Fibroblast of upper back skin (primary cell): ENCODE measurements at regions not wholly inside any gene's neighbourhood (a gene's known extent, or its start where the extent isn't known, plus 50 kb on each side); places are given as distances from the start of the nearest gene placed in this dataset.
A peak's percentile ranks its signal among the peaks of the same experiment; 100 is the strongest.
"Not testable (repeated sequence)": the region's sequence is repeated elsewhere in the genome, so short reads cannot be mapped to it uniquely, and the experiment has no call there.

Experiments used
- DNase-seq: peaks from one replicate; pipeline ENCODE4 v3.0.0-alpha.2; 2013

DNA sequence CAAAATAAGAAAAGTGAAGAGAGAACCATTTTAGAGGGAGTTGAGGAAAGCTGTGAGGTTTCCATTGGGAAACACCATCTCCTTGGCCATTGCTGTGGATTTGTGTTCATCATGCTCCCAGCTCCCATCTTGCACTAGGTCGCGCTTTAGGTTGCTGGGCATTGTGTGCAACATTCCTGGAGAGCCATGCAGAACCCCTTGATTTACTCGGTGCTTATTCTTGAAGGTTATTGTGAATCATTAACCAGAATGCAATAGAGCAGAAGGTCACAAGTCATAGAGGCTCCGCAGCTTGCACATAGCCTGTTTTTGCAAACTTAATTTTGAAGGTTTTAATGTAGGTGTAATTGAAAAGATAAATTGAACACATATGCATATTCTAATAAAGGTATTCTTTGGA, 239.2 kb upstream of the IL12A start:
- DNase-seq, result no peak

DNA sequence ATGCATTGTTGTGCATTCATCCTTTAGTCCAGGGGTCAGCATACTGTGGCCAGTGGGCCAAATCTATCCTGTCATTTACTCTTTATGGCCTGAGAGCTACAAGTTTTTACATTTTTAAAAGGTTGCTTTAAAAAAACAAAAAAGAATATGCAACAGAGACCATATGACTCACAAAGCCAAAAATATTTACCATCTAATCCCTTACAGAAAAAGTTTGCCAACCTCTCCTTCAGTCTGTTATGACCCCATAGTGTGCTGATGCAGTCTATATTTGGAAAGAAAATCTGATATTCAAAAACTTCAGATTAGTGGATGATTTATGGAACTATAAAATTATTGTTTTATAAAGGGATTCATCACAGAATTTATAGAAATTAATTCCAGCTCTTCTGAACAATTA, 237.5 kb upstream of the IL12A start:
- DNase-seq, result peak; percentile 67

DNA sequence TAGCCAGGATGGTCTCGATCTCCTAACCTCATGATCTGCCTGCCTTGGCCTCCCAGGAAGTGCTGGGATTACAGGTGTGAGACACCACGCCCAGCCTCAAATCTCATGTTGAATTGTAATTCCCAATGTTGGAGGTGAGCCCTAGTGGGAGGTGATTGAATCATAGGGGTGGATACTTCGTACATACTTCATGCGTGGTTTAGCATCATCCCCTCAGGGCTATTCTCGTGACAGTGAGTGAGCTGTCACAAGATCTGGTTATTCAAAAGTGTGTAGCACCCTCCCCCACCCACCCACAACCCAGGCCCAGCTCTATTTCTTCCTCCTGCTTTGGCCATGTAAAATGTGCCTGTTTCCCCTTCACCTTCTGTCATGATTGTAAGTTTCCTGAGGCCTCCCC, 236.9 kb upstream of the IL12A start:
- DNase-seq, result no peak

DNA sequence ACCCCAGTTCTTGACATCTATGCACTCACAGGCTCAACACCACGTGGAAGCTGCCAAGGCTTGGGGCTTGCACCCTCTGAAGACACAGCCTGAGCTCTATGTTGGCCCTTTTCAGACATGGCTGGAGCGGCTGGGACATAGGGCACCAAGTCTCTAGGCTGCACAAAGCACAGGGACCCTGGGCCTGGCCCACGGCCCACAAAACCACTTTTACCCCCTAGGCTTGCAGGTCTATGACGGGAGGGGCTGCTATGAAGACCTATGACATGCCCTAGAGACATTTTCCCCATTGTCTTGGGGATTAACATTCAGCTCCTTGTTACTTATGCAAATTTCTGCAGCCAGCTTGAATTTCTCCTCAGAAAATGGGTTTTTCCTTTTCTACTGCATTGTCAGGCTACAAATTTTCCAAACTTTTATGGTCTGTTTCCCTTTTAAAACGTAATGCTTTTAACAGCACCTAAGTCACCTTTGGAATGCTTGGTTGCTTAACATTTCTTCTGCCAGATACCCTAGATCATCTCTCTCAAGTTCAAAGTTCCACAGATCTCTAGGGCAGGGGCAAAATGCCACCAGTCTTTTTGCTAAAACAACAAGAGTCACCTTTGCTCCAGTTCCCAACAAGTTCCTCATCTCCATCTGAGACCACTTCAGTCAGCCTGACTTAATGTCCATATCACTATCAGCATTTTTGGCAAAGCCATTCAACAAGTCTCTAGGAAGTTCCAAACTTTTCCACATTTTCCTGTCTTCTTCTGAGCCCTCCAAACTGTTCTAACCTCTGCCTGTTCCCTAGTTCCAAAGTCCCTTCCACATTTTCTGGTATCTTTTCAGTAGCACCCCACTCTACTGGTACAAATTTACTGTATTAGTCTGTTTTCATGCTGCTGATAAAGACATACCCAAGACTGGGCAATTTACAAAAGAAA, 232.1 kb upstream of the IL12A start:
- DNase-seq, result not testable (repeated sequence)

DNA sequence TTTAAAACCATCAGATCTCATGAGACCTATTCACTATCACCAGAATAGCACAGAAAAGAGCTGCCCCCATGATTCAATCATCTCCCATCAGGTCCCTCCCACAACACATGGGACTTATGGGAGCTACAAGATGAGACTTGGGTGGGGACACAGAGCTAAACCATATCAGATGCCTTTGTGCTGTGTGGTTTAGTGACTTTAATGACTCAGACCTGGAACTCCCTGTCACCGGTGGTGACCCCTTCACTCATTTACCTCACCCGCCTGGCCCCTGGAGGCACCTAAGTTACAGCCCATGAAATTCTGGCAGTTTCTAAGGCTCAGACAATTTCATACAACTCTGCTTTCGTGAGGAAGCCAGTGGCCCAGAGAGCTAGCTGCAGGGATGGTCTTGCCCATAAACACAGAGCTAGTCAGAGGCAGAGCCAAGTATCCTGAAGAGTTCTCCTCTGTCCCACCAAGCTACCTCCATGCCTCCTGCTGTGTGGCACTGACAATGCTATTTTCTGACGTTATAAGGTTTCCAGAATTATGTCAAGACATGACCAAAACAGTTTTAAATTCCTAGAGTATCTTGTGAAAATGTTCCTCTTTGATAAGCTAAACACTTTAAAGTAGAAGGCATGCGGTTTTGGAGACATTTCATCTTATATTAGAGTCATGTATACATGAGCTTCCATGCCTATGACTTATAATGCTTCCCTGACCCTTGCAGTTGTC, 231.1 kb upstream of the IL12A start:
- no peak for DNase-seq

DNA sequence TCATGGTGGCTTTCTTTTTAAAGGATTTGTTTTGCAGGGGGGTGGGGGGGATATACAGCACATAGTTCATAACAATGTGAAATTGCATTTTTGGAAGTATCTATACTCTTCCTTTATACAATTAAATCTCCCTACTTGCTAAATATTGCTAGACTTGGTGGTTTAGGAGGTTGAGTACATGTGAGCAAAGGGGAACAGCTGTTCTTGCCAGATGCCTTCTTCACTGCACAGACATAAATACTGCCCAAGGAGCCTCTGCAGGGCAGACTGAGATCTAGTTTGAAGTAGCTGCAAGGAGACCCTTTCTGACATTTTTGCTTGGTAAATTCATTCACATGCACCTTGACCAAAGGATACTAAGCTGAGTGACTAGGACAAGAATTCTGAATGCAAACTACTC, 228.6 kb upstream of the IL12A start:
- DNase-seq, result no peak

DNA sequence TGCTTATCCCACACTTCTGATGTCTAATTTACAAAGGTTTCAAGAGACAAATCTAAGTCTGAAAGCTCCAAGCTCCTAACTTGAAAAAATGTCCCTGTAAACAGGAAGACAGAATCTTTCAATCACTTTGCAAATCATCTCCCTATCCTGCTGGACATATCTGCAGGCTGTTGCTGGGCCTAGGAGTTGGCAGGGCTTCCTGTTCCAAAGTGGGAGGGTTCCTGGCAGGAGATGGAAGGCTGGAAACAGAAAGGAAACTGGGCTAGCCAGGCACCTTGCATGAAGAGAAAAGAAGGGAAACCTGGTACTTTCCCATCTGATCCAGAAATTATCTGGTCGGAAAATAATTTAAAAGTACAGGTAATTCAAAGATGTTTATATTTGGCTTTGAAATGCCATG, 227.3 kb upstream of the IL12A start:
- DNase-seq, result peak; percentile 41

DNA sequence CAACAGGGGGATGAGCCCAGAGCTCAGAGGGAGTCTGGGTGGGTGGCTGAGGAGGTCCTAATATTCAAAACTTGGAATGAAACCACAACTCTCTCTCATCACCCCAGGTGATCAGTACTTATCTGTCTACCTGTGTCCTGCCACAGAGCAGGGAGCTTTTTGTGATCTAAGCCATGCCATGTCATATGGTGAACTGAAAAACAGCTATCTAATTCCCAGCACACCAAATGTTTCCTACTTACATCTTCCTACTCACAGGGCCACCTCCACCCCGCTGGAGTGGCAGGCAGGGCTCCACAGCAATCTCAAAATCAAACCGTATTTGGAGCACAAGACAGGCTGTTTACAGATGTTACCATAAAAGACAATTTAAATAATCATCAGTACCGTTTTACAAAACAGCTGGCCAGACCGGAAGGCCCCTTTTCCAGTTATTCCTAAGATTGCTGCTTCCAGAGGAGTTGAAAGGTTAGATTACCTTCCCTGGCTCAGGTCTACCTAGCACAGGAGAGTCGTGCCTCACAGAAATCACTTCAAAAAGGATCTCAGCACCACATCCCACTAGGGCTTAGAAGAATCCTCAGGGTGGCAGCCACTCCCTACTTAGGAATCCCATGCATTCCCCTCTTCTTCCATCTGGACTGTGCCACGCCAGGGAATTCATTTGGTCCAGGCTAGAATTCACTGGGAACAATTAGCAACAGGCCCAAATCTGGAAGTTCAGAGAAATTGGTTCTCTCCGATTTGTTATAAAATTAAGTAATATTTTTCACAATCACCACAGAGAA, 226.6 kb upstream of the IL12A start:
- DNase-seq, result peak; percentile 55

DNA sequence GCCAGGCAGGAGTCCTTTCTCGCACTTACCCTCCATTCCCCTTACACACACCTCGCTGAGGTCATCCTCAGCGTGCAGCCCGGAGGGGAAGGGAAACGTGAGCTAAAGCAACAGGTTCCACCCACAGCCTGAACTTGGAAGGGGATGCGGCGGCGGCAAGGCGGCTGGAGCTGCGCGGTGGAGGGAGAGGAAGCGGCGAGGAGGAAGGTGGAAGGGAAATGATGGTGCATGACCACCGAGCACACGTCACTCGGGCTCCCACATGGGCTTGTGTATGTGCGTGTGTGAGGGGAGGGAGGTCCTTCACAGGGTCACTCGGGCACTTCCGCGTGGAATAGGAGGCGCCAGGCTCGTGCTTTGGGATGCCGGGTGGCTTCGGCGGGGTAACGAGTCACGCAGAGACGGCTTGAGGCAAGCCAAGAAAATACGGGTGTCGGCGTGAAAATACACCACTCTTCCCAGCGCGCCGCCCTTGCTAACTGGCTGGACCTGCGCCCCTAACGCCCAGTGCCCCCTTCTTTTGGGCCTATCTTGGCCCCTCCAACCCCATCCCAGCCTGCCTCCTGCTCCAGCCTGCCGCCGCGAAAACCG, 225.5 kb upstream of the IL12A start:
- peak; percentile 80 for DNase-seq

DNA sequence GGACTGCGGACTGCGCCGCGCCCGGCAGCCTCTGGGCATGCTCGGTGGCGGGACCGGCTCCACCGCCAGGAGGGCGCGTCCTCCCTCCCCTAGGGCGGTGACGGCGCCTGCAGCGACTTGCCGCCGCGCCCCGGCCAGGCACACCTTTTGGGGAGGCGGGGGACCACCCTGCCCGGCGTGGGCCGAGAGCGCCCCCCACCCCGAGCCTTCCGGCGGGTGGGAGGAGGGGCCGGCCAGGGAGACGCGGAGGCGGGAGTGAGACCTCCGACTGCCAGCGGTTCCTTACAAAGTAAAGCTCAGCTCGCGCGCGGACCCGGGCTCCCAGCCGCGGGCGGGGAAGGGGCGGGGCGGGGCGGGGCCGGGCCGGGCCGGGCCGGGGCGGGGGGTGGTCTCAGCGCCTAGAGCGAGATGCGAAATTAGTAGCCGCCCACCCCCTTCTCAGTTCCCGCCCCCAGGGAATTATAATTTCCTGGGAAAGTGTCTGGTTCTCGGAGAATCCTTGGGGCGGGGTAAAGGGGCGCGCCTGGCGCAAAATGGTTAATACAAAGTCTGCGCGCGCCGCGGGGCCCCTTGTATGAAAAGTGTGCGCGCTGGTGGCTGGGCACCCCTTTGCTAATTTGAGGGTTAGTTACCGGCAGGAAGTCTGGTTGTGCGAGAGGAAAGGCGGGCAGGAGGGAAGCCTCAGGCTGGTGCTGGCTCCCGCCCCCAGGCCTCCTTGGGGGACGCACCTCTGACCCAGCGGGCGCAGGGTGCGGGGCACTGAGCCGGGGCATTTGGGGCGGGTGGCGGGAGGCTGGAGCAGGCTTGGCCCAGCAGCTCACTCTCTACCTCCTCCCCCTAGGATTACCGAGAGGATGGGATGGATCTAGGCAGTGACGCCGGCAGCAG, 224.8 kb upstream of the IL12A start:
- DNase-seq, result peak; percentile 94

DNA sequence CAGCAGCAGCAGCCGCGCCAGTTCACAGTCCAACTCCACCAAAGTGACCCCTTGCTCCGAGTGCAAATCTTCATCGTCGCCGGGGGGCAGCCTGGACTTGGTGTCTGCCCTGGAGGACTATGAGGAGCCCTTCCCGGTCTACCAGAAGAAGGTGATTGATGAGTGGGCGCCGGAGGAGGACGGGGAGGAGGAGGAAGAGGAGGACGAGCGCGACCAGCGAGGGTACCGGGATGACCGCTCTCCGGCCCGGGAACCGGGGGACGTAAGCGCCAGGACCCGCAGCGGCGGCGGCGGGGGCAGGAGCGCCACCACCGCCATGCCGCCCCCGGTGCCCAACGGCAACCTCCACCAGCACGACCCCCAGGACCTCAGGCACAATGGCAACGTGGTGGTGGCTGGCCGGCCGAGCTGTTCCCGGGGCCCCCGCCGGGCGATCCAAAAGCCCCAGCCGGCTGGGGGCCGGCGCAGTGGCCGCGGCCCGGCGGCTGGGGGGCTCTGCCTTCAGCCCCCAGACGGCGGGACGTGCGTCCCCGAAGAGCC, 224.1 kb upstream of the IL12A start:
- no peak for DNase-seq

DNA sequence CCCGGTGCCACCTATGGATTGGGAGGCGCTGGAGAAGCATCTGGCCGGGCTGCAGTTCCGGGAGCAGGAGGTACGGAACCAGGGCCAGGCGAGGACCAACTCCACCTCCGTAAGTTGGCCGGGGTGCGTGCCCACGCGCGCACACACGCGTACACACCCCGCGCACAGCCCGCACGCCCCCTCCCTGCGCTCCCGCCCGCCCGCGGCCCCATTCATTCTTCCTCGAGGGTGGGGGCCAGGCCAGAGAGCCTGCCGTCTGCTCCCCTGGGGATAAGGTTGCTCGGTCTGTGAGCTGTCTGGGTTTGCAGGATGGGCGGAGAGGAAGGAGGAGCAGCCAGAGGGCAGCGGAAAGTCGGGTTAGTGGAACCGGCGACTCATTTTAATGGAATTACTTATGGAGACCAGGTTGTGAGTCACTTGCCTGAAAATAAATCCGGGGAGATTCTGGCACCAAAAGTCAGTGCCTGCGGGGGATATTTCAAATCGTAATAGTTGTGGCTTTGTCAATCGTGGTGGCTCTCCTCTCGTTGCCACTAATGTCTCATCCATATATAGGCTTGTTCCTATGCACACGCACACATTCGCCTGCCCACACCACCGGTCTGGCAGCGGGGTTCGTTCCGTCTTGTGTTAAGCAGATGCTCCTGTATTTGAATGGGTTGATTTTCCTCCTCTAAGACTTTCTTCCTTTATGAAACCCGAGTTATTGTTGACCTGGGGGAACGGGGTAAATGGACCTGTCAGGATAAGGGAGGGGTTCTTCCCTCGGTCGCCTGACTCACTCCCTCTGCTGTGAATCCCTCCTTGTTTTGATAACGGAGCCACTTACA, 223.4 kb upstream of the IL12A start:
- DNase-seq, result peak; percentile 100

DNA sequence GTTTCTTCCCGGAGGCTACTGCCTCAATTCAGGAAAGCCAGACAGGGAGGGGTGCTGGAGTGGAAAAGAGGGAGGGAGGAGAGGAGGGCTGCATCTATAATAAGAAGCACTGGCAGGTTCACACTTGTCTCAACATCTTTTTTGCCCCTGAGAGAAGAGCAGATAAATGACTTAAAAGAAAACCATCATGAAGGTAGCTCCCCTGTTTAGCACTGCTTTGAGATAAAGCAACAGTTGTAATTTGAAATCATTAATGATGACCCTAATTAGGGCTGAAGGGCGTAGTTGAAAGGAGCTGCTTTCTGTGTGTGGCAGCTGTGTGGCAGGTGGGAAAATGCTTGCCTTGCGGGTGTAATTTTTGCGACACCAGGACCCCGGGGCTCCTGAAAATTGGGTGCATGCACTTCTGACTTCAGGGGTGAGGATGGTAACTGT, 222.8 kb upstream of the IL12A start:
- DNase-seq, result no peak

DNA sequence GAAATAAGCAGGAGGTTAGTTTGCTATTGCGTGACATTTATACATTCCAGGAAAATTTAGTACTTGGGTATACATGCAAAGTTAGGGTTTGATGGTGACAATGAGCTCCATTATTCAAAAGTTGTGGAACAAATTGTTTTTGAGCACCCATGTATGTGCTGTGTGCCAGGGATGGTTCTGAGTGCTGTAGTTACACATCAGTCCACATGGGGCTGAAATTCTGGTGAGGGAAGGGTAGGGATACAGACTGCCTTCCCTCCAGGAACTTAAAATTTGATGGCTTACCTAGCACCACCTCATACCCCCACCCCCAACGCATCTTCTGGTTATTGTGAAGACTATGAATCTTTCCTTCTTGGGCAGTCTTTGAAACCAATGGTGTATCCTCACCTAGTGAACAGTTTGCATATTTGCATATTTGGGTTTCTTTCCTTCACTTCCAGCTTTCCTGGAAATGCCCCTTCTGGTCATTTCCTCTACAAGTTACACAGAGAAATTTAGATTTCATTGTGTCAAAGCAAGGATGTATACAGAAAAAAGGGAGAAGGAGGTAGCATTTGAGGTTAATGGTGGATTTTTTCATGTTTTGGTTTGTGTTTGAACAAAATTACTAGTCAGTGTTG, 222.0 kb upstream of the IL12A start:
- peak; percentile 55 for DNase-seq

DNA sequence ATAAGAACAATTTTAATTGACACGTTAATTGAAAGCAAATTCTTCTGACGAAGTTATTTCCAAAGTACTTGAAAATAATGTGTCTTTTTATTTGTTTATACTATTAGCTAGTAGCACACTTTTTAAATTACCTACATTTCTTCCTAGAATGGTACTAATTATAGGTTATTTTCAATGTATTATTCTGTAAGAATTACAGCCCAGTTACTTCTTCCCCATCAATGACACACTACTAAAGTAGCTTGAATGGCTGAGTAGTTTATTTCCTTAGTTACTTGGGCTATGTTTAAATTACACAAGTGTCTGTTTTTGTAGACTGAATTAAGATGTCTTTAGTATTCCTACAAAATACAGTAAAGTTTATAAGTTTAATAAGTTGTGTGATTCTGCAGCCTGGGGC, 217.6 kb upstream of the IL12A start:
- DNase-seq, result no peak

DNA sequence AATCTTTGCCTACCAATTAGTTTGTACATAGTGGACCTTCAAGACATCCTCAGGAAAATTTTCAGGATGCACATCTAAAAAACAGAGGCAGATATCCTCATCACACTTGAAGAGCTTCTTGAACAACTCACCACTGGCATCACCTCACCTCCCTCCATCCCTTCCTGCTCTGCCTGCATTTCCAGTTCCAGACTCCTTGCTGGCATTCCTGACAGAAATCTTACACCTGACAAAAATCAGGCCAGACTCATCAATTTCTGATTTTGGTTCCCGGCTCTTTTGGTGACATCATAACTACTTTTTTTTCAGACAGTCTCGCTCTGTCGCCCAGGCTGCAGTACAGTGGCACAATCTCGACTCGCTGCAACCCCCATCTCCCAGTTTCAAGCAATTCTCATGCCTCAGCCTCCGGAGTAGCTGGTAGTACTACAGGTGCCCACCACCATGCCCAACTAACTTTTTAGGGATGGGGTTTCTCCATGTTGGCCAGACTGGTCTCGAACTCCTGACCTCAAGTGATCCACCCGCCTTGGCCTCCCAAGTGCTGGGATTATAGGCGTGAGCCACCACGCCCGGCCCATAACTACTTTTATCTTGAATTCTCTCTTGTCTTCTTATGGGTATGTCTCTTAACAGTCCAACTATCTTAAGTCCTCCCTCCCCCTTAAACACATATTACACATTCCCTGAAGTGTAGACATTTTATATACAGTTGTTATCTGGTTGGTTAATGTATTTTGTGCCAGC, 216.6 kb upstream of the IL12A start:
- no peak for DNase-seq

DNA sequence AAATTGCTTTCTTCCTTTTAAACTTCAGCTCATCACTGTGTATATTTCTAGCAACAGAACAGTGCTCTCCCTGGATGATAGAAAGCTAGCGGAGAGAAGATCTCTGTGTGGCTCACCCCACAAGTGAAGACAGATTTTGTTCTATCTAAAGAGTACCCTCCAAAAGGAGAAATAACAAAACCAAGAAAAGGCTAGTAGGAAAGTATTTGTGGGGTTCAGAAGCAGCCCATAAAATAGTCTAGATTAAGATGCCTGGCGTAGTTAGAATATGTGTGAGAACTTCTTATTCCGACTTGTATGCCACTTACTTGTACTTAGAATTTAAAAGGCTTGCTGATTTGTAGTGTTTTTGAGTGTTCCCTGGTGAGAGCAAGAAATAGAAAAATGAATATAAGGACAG, 214.9 kb upstream of the IL12A start:
- no peak for DNase-seq

DNA sequence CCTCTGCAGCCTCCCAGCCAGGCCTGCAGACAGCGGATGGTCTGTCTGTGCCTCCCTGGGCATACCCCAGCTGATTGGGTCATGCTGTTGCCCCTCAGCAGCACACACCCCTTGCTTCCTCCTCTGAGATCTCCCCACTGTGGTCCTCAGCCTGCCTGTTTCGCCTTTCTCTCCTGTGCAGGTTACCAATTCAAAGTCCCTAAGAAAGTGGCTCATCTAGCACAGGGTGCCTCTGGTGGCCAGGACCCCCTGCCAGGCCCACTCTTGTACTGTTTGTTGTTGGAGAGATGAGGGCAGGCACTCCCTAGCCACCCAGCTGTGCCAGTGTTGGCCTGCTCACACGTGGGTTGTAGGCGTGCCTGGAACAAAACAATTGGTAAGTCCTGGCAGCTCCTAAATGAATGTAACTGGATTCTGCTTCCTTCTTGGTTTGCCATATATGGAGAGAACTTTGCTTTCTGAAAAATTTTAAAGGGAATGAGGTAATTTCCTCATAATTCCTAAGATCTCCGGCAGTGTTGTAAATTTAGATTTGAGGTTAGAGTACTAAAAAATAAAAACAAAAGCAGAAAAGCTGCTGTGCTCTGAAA, 213.2 kb upstream of the IL12A start:
- DNase-seq, result peak; percentile 83

DNA sequence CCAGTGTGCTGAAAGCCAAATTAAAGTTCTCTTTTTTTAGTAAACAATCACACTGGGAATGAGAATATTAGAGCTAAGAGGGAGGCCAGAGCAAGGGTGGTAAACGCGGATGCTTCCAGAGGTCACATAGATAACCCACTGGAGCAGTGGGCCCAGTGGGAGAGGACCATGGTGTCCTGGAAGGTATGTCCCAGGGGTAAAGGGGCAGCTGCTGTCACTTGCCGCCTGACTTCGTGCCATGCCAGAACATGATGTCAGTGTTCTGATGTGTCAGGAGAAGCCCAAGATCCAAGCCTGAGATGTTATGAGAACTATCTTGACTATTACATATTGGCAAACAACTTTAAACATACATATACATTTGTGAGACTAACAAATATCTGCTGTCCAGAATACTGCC, 211.9 kb upstream of the IL12A start:
- no peak for DNase-seq
